Naive thymus-derived CD4-positive, alpha-beta T cell (primary cell): ENCODE measurements at regions not wholly inside any gene's neighbourhood (a gene's known extent, or its start where the extent isn't known, plus 50 kb on each side); places are given as distances from the start of the nearest gene placed in this dataset.

Source experiments
- ATAC-seq: fragments of 150-1000 bp; cut with Tn5 transposase; 2 replicates; pipeline ENCODE4 v1.10.0; 2021; ENCODE audit warnings: mild to moderate bottlenecking, moderate library complexity
- CTCF ChIA-PET: fragments of 350-600 bp; sonication (Branson Sonifier 250); formaldehyde crosslinking; loops from one replicate; lab custom pipeline; 2021; ENCODE audit warnings: antibody characterized with exemption; lab: Charles Lee
- POLR2A ChIA-PET: fragments of 350-600 bp; sonication (Branson Sonifier 250); formaldehyde crosslinking; loops from one replicate; lab custom pipeline; 2021; ENCODE audit warnings: antibody characterized with exemption, inconsistent platforms; lab: Charles Lee
- DNase-seq, 9 donors: peaks; one replicate each; pipeline versions ENCODE4 v3.0.0 to v3.0.0-alpha.2; 2020 to 2022; ENCODE audit warnings: mixed read lengths in 1 of 9
- H3K27ac ChIP-seq: one replicate; pipeline ENCODE4 v1.7.0; 2013; ENCODE audit warnings: mild to moderate bottlenecking, low read depth, low read length, moderate library complexity
- H3K27me3 ChIP-seq, 2 donors: one replicate each; pipeline ENCODE4 v1.7.0; 2013; ENCODE audit warnings: low read length in 2 of 2, mild to moderate bottlenecking in 2 of 2, moderate library complexity in 2 of 2; ENCODE audit not compliant: control insufficient read depth in 2 of 2, insufficient read depth in 2 of 2
- H3K36me3 ChIP-seq, 3 experiments: 1 replicate in 2 of 3; 2 replicates in 1 of 3; pipeline ENCODE4 v1.7.0; 2013; ENCODE audit warnings: low read length in 3 of 3, mild to moderate bottlenecking in 3 of 3, moderate library complexity in 1 of 3; ENCODE audit not compliant: insufficient read depth in 3 of 3, control insufficient read depth in 2 of 3
- H3K4me1 ChIP-seq, 2 donors: one replicate each; pipeline ENCODE4 v1.7.0; 2013; ENCODE audit warnings: low read length in 2 of 2, mild to moderate bottlenecking in 2 of 2, moderate library complexity in 1 of 2; ENCODE audit not compliant: control insufficient read depth in 2 of 2, insufficient read depth in 2 of 2
- H3K4me3 ChIP-seq: 2 replicates; pipeline ENCODE4 v1.7.0; 2013; ENCODE audit warnings: mild to moderate bottlenecking, low read length
- H3K9me3 ChIP-seq, 3 experiments: 1 replicate in 2 of 3; 2 replicates in 1 of 3; pipeline ENCODE4 v1.7.0; 2013; ENCODE audit warnings: low read length in 3 of 3; ENCODE audit not compliant: control insufficient read depth in 2 of 3
- H3K27ac Mint-ChIP-seq, 9 donors: one replicate each; pipeline ENCODE4 v1.8.0; 2020 to 2022; ENCODE audit warnings: mixed read lengths in 9 of 9, mild to moderate bottlenecking in 8 of 9, moderate library complexity in 5 of 9, inconsistent platforms in 2 of 9
- H3K27me3 Mint-ChIP-seq, 5 donors: one replicate each; pipeline ENCODE4 v1.8.0; 2021 to 2022; ENCODE audit warnings: mixed read lengths in 5 of 5, mild to moderate bottlenecking in 1 of 5
- H3K36me3 Mint-ChIP-seq, 5 donors: one replicate each; pipeline ENCODE4 v1.8.0; 2020 to 2022; ENCODE audit warnings: mixed read lengths in 5 of 5, mild to moderate bottlenecking in 3 of 5, inconsistent platforms in 1 of 5
- H3K4me1 Mint-ChIP-seq, 7 donors: one replicate each; pipeline ENCODE4 v1.8.0; 2020 to 2022; ENCODE audit warnings: mixed read lengths in 7 of 7, mild to moderate bottlenecking in 3 of 7, inconsistent platforms in 1 of 7
- H3K4me3 Mint-ChIP-seq, 10 donors: one replicate each; pipeline ENCODE4 v1.8.0; 2020 to 2022; ENCODE audit warnings: mild to moderate bottlenecking in 10 of 10, mixed read lengths in 10 of 10, moderate library complexity in 6 of 10, inconsistent platforms in 2 of 10
- H3K9me3 Mint-ChIP-seq, 11 donors: one replicate each; pipeline ENCODE4 v1.8.0; 2020 to 2022; ENCODE audit warnings: mixed read lengths in 11 of 11, mild to moderate bottlenecking in 4 of 11, inconsistent platforms in 1 of 11, moderate library complexity in 1 of 11
- intact Hi-C, 2 donors: fragments of 100-400 bp; cut with micrococcal nuclease; formaldehyde crosslinking; loops; one replicate each; pipeline ENCODE4 v1.15.1; 2023

DNA sequence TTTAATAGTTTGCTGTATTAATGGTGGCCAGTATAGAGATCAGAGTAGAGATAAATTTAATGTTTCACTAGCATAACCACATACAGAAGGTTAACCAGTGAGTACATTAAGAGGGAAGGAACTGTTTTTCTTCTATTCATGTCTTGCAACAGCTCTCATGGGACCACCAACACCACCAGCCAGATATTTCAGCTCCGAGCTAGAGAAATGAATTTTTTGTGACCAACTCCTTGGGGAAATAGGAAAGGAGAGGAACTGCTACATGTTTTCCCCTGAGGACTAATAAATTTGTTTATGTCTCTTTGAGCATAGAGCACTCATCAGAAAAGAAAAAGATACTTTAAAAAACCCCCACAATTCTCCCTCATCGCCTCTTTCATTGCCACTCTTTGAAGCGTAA, 247.5 kb downstream of the MBNL1 start:
- peaks cover 0 to 3% (median 0%) of the 10 kb centered on the region in 5 donors for H3K36me3 Mint-ChIP-seq
- ATAC-seq (no peak), DNase-seq (no peak)
- no peaks in the 10 kb centered on the region for H3K9me3 ChIP-seq
- ChIA-PET POLR2A (interaction anchor here (0.8 kb wide), 1 partner anchor 440 kb away, joined by 3 read pairs; no protein-coding TSS in a partner anchor), CTCF (interaction anchor here (0.6 kb wide), 1 partner anchor 15 kb away, joined by 3 read pairs; no protein-coding TSS in a partner anchor)
- peaks cover 0 to 23% (median 0%) of the 10 kb centered on the region in 5 donors for H3K27me3 Mint-ChIP-seq
- H3K4me1 Mint-ChIP-seq, result no peaks in the 10 kb centered on the region
- no peaks in the 10 kb centered on the region for H3K36me3 ChIP-seq
- no peak overlapping the region for H3K4me3 Mint-ChIP-seq
- no peak overlapping the region for H3K27ac Mint-ChIP-seq
- H3K9me3 Mint-ChIP-seq, result no peaks in the 10 kb centered on the region
- no peaks in the 10 kb centered on the region for H3K4me1 ChIP-seq
- no peak overlapping the region for H3K27ac ChIP-seq
- intact Hi-C loops, result no loop called here
- H3K4me3 ChIP-seq, result no peak overlapping the region
- H3K27me3 ChIP-seq, result no peaks in the 10 kb centered on the region

DNA sequence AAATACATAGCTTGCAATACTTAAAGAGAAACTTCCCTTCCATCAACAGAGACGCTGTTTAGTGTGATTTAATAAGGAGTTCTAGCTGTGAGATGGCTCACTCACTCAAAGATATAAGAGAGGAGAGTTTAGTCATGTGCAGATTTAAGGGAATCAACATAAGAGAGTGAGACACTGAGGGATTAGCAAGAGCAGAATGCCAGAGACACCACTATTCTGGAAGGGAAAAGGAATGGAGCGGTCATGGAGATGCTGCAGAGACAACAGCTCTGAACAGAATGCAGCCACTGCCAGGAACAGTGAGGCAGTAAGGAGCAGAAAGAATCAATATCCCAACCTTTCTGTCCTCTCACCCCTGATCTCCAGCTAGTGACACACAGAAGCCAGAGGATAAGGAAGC, 248.8 kb downstream of the MBNL1 start:
- Histone ChIP-seq H3K27me3 (no peaks in the 10 kb centered on the region), H3K9me3 (no peaks in the 10 kb centered on the region), H3K4me3 (no peak overlapping the region), H3K4me1 (no peaks in the 10 kb centered on the region), H3K27ac (no peak overlapping the region), H3K36me3 (no peaks in the 10 kb centered on the region)
- ChIA-PET CTCF (no interaction called here), POLR2A (no interaction called here)
- peaks cover 0 to 26% (median 0%) of the 10 kb centered on the region in 5 donors for H3K27me3 Mint-ChIP-seq
- H3K9me3 Mint-ChIP-seq, result no peaks in the 10 kb centered on the region
- intact Hi-C loops, result no loop called here
- no peak overlapping the region for H3K4me3 Mint-ChIP-seq
- ATAC-seq, result no peak
- H3K27ac Mint-ChIP-seq, result no peak overlapping the region
- H3K4me1 Mint-ChIP-seq, result no peaks in the 10 kb centered on the region
- H3K36me3 Mint-ChIP-seq, result no peaks in the 10 kb centered on the region
- no peak for DNase-seq

DNA sequence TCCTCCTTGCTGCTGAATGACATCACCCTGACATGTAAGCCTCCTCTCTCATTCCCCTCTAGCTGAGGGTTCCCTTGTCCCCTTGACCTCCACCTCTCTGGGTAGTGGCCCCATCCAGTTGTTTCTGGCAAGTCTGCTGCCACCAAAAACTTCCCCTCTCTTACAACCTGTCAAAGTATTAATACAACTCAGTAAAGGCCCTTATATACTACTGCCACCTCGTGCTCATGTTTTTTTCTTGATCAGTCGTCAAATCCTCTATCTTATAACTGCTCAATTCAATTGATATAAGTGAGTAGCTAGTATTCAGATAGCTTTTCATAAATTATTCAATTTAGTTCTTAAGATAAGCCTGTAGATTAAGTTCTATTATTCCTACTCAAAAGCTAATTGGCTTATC, 249.6 kb downstream of the MBNL1 start:
- ChIA-PET CTCF (interaction anchor here (0.6 to 1.1 kb wide), 2 partner anchors 40 to 447 kb away, joined by 3 to 4 read pairs; no protein-coding TSS in a partner anchor), POLR2A (no interaction called here)
- H3K36me3 Mint-ChIP-seq, result no peaks in the 10 kb centered on the region
- Histone ChIP-seq H3K27me3 (no peaks in the 10 kb centered on the region), H3K9me3 (no peaks in the 10 kb centered on the region), H3K4me3 (no peak overlapping the region), H3K36me3 (no peaks in the 10 kb centered on the region), H3K4me1 (no peaks in the 10 kb centered on the region), H3K27ac (no peak overlapping the region)
- no peak overlapping the region for H3K4me3 Mint-ChIP-seq
- no peaks in the 10 kb centered on the region for H3K9me3 Mint-ChIP-seq
- intact Hi-C loops, result no loop called here
- H3K27ac Mint-ChIP-seq, result no peak overlapping the region
- ATAC-seq (no peak), DNase-seq (no peak)
- no peaks in the 10 kb centered on the region for H3K4me1 Mint-ChIP-seq
- peaks cover 0 to 26% (median 0%) of the 10 kb centered on the region in 5 donors for H3K27me3 Mint-ChIP-seq

DNA sequence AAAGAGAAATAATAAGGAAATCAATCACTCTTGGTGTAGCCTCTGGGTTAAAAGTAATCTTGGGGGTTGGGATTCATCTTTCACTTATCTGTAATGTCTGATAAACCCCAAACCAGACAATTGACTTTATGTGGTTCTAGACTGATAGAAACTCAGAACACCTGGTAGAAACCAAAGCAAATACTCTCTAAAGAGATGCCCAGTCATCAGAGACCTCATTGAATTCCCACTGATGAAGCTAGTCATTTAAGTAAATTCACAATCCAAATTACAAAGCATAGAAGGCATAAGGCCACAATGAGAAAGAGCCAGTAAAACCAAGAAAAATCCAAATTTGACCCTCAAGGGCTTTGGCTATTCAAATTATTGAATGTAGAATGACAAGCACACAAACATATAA, 250.6 kb downstream of the MBNL1 start:
- DNase-seq (no peak), ATAC-seq (no peak)
- intact Hi-C loops, result no loop called here
- Histone ChIP-seq H3K27me3 (no peaks in the 10 kb centered on the region), H3K36me3 (no peaks in the 10 kb centered on the region), H3K4me1 (no peaks in the 10 kb centered on the region), H3K27ac (no peak overlapping the region), H3K9me3 (no peaks in the 10 kb centered on the region), H3K4me3 (no peak overlapping the region)
- Mint-ChIP-seq H3K9me3 (no peaks in the 10 kb centered on the region), H3K36me3 (no peaks in the 10 kb centered on the region), H3K27me3 (peaks cover 0 to 26% (median 0%) of the 10 kb centered on the region in 5 donors), H3K4me1 (no peaks in the 10 kb centered on the region), H3K4me3 (no peak overlapping the region), H3K27ac (no peak overlapping the region)
- CTCF ChIA-PET, result interaction anchor here (1.1 kb wide), 1 partner anchor 448 kb away, joined by 4 read pairs; no protein-coding TSS in a partner anchor
- POLR2A ChIA-PET, result no interaction called here

DNA sequence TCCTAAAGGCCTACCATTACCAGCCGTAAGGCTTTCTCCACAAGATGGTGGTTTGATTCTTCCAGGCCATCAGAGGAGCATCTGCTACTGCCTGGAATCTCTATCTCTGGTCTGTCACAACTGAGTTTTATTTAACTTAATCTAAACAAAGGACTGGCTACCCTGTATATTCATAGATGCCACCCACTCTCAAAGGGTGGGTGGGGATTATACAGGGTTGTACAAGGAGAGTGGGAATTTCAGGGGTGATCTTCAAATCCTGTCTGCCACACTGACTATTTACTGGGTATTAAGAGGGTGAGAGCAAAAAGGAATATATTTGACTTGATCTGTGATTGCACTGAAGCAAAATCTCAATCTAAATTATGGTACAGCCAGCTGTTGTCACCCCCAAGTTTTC, 253.3 kb downstream of the MBNL1 start:
- no peaks in the 10 kb centered on the region for H3K4me1 Mint-ChIP-seq
- Histone ChIP-seq H3K36me3 (no peaks in the 10 kb centered on the region), H3K4me3 (no peak overlapping the region), H3K27ac (no peak overlapping the region), H3K27me3 (no peaks in the 10 kb centered on the region), H3K9me3 (no peaks in the 10 kb centered on the region), H3K4me1 (no peaks in the 10 kb centered on the region)
- H3K4me3 Mint-ChIP-seq, result no peak overlapping the region
- CTCF ChIA-PET, result interaction anchor here (1.4 to 2.0 kb wide), 3 partner anchors 10 to 450 kb away, joined by 4 to 7 read pairs (median 5); no protein-coding TSS in a partner anchor
- intact Hi-C loops, result loop anchor here in 1 of 2 donors (10.0 kb wide), 1 partner anchor 1057 kb away; the partner anchor contains the start of gene IGSF10
- ATAC-seq (no peak), DNase-seq (no peak)
- no peaks in the 10 kb centered on the region for H3K36me3 Mint-ChIP-seq
- H3K27ac Mint-ChIP-seq, result no peak overlapping the region
- no peaks in the 10 kb centered on the region for H3K9me3 Mint-ChIP-seq
- POLR2A ChIA-PET, result no interaction called here
- H3K27me3 Mint-ChIP-seq, result peaks cover 0 to 18% (median 0%) of the 10 kb centered on the region in 5 donors

DNA sequence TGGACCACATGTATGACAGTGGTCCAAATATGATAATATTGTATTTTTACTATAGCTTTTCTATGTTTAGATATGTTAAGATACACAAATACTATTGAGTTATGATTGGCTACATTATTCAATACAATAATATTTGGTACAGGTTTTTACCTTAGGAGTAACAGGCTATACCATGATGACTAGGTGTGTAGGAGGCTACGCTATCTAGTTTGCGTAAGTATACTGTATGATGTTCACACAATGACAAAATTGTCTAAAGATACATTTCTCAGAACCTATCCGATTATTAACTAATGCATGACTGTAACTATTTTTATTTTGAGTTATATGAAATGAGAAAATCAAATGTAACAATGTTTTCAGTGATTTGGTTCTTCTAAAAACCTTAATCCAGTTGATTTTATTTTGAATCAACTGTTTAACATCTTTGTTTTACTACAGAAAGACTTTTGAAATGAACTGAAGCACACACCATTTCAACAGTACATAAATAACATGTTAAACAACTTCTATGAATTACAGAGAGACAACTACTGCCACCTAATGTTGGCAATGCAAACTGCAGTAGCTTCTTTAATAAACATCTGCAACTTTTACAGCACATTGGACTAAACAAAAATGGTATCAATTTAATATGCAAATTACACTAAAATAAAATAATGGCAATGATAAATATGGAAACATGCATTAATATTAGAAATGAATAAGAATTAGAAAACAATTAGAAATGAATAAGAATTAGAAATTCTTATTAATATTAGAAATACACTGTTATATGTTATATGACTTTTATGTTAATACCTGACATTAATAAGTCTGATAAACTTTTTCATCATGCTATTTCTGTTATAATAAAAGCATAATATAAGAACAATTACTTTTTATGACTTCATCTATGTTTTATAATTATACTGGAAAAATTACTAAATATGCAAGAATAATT, 255.7 kb downstream of the MBNL1 start:
- peak in 6 of 9 donors; percentile 15 to 55 (median 44) for DNase-seq
- Mint-ChIP-seq H3K4me3 (no peak overlapping the region), H3K27ac (no peak overlapping the region), H3K27me3 (peaks cover 0 to 12% (median 0%) of the 10 kb centered on the region in 5 donors), H3K4me1 (no peaks in the 10 kb centered on the region), H3K36me3 (no peaks in the 10 kb centered on the region), H3K9me3 (no peaks in the 10 kb centered on the region)
- ChIA-PET CTCF (interaction anchor here (0.5 to 3.8 kb wide), 6 partner anchors 11 to 1057 kb away, joined by 3 to 16 read pairs (median 4); no protein-coding TSS in a partner anchor), POLR2A (interaction anchor here (0.6 to 0.7 kb wide), 2 partner anchors 80 to 255 kb away, joined by 3 read pairs; partner anchors contain the start of gene MBNL1)
- Histone ChIP-seq H3K9me3 (no peaks in the 10 kb centered on the region), H3K4me1 (no peaks in the 10 kb centered on the region), H3K4me3 (no peak overlapping the region), H3K27me3 (no peaks in the 10 kb centered on the region), H3K36me3 (no peaks in the 10 kb centered on the region), H3K27ac (no peak overlapping the region)
- ATAC-seq, result peak; percentile 68
- intact Hi-C loops, result loop anchor here (1.0 to 10.0 kb wide), 10 partner anchors 18 to 1297 kb away; partner anchors contain the start of gene IGSF10 (in 1 of the 2)
